ENCODE measurements at regions not wholly inside any gene's neighbourhood (a gene's known extent, or its start where the extent isn't known, plus 50 kb on each side); places are given as distances from the start of the nearest gene placed in this dataset.

GRCh38 chr2:128377071-128377910 is 58.6 kb upstream of the HS6ST1 start:
- TF ChIP-seq CTCF (IDR thresholded peaks at IDR 0.05) (no peak), EP300 (IDR thresholded peaks at IDR 0.05) (no peak), POLR2A (IDR thresholded peaks at IDR 0.05) (no peak)

All from ovary (tissue), 3 donors.